GM12878 (cell line): ENCODE measurements at regions not wholly inside any gene's neighbourhood (a gene's known extent, or its start where the extent isn't known, plus 50 kb on each side); places are given as distances from the start of the nearest gene placed in this dataset.

Experiments
- ATAC-seq: fragments of 200-7000 bp; cut with Tn5 transposase; 3 replicates; pipeline ENCODE4 v1.9.1; 2020; ENCODE audit warnings: mild to moderate bottlenecking, moderate library complexity
- BruUV-seq: library from RNA; stranded (reverse); fragments of 400-500 nt; replicated peaks from 2 replicates; lab custom pipeline; 2021; lab: Mats Ljungman, UMichigan
- CTCF ChIA-PET: fragments of 300-600 bp; sonication (Branson Sonifier 250); formaldehyde crosslinking; extraction: SDS; loops from one replicate; lab custom pipeline; 2021; ENCODE audit warnings: inconsistent platforms; lab: Yijun Ruan, JAX
- POLR2A ChIA-PET: fragments of 350-600 bp; formaldehyde crosslinking; extraction: SDS; loops from one replicate; lab custom pipeline; 2021; ENCODE audit warnings: inconsistent platforms; lab: Charles Lee
- RAD21 ChIA-PET: fragments of 300-600 bp; sonication (Branson Sonifier 250); formaldehyde crosslinking; loops from one replicate; lab custom pipeline; 2023; ENCODE audit warnings: antibody characterized with exemption; ENCODE audit not compliant: unreplicated experiment; lab: Charles Lee
- SMC1A ChIA-PET: fragments of 300-600 bp; sonication (Branson Sonifier 250); formaldehyde crosslinking; loops from one replicate; lab custom pipeline; 2023; ENCODE audit not compliant: unreplicated experiment, uncharacterized antibody; lab: Charles Lee
- DNase-seq: peaks from one replicate; pipeline ENCODE4 v3.0.0-alpha.2; 2011; ENCODE audit warnings: low read depth, low spot score
- FAIRE-seq: peaks from 3 replicates; lab custom pipeline; 2011; peaks lifted over from hg19 to GRCh38; lab: Jason Lieb, UNC
- H2AFZ ChIP-seq: 2 replicates; pipeline ENCODE4 v1.6.0; 2011; ENCODE audit warnings: low read depth, low read length, control low read depth; ENCODE audit not compliant: control insufficient read depth
- H3K27ac ChIP-seq: 2 replicates; pipeline ENCODE4 v1.5.1; 2011; ENCODE audit warnings: control low read depth; ENCODE audit not compliant: control insufficient read depth, insufficient read depth
- H3K27me3 ChIP-seq, 2 experiments: replicated peaks in 1 of 2; 2 replicates each; pipeline versions ENCODE4 v1.6.0 to v1.6.1; 2011; ENCODE audit warnings: low read length in 1 of 2; ENCODE audit not compliant: control insufficient read depth in 2 of 2, insufficient read depth in 2 of 2
- H3K36me3 ChIP-seq, 2 experiments: 2 replicates each; pipeline ENCODE4 v1.5.1; 2011; ENCODE audit warnings: low read length in 1 of 2; ENCODE audit not compliant: control insufficient read depth in 2 of 2, insufficient read depth in 2 of 2
- H3K4me1 ChIP-seq: 2 replicates; pipeline ENCODE4 v1.6.1; 2011; ENCODE audit warnings: mild to moderate bottlenecking, low read length, moderate library complexity, mixed read lengths; ENCODE audit not compliant: control insufficient read depth, insufficient read depth
- H3K4me2 ChIP-seq: 2 replicates; pipeline ENCODE4 v1.6.0; 2011; ENCODE audit warnings: control low read depth; ENCODE audit not compliant: control insufficient read depth, insufficient read depth
- H3K4me3 ChIP-seq: fragments of 200-600 bp; sonication (generic); 2 replicates; pipeline ENCODE4 v1.5.1; 2016
- H3K79me2 ChIP-seq: 2 replicates; pipeline ENCODE4 v1.6.0; 2011; ENCODE audit warnings: low read length; ENCODE audit not compliant: control insufficient read depth, insufficient read depth
- H3K9ac ChIP-seq: 2 replicates; pipeline ENCODE4 v1.8.0; 2011; ENCODE audit warnings: low read length, control low read depth, mixed read lengths; ENCODE audit not compliant: control insufficient read depth, insufficient read depth
- H3K9me3 ChIP-seq: replicated peaks from 3 replicates; pipeline ENCODE4 v1.5.1; 2011; ENCODE audit warnings: mild to moderate bottlenecking, low read length; ENCODE audit not compliant: control insufficient read depth, insufficient read depth
- H4K20me1 ChIP-seq: 2 replicates; pipeline ENCODE4 v1.6.0; 2011; ENCODE audit not compliant: control insufficient read depth, insufficient read depth
- BCL11A ChIP-seq: IDR thresholded peaks from 2 replicates; pipeline ENCODE4 v1.6.1; 2011; ENCODE audit warnings: low read depth, low read length
- BMI1 ChIP-seq: fragments of 450-650 bp; IDR thresholded peaks from 2 replicates; pipeline ENCODE4 v1.6.1; 2016; ENCODE audit warnings: mild to moderate bottlenecking, moderate library complexity, borderline replicate concordance
- CREB1 ChIP-seq: IDR thresholded peaks from 2 replicates; pipeline ENCODE4 v1.6.1; 2012; ENCODE audit warnings: low read depth, mild to moderate bottlenecking, inconsistent platforms
- IRF4 ChIP-seq: IDR thresholded peaks from 2 replicates; pipeline ENCODE4 v1.6.1; 2011; ENCODE audit warnings: low read depth, low read length
- KLF5 ChIP-seq: fragments of 450-650 bp; IDR thresholded peaks from 2 replicates; pipeline ENCODE4 v1.6.1; 2014; ENCODE audit warnings: mild to moderate bottlenecking; ENCODE audit not compliant: partially characterized antibody
- MEF2A ChIP-seq: IDR thresholded peaks from 2 replicates; pipeline ENCODE4 v1.6.1; 2011; ENCODE audit warnings: low read depth, mild to moderate bottlenecking, low read length, moderate library complexity; ENCODE audit not compliant: insufficient read depth
- PML ChIP-seq: IDR thresholded peaks from 2 replicates; pipeline ENCODE4 v1.6.1; 2012; ENCODE audit warnings: low read length, inconsistent platforms
- POLR2A ChIP-seq: IDR thresholded peaks from 2 replicates; pipeline ENCODE4 v1.6.1; 2011; ENCODE audit warnings: low read depth, mild to moderate bottlenecking, low read length
- RAD21 ChIP-seq: IDR thresholded peaks from 2 replicates; pipeline ENCODE4 v1.6.1; 2011; ENCODE audit warnings: mild to moderate bottlenecking, low read depth, low read length, moderate library complexity; ENCODE audit not compliant: insufficient read depth
- ZZZ3 ChIP-seq: IDR thresholded peaks from 2 replicates; pipeline ENCODE4 v1.6.1; 2011; ENCODE audit warnings: low read depth; ENCODE audit not compliant: control insufficient read depth, insufficient read length
- WGBS: methylation state at CpG from one replicate; pipeline ENCODE4 v1.1.6; 2016; ENCODE audit warnings: low lambda C conversion rate; ENCODE audit not compliant: insufficient replicate concordance, insufficient coverage; ENCODE audit errors: missing lambda C conversion rate; 5-methylcytosine and 5-hydroxymethylcytosine counted together
- in situ Hi-C: fragments of 300-500 bp; cut with MboI; formaldehyde crosslinking; loops from 9 replicates; pipeline ENCODE4 v1.14.3; 2018; ENCODE audit warnings: mixed read lengths
- intact Hi-C: fragments of 100-400 bp; cut with micrococcal nuclease; formaldehyde crosslinking; loops from one replicate; pipeline ENCODE4 v1.14.2; 2022; ENCODE audit not compliant: unreplicated experiment
- TF ChIP-seq, protein P1 (sequence below): fragments of 450-650 bp; IDR thresholded peaks from 2 replicates; pipeline ENCODE4 v1.6.1; 2018; ENCODE audit warnings: borderline replicate concordance, mild to moderate bottlenecking; ENCODE audit not compliant: partially characterized antibody
- TF ChIP-seq, protein P2 (sequence below): IDR thresholded peaks from 2 replicates; pipeline ENCODE4 v1.6.1; 2011; ENCODE audit warnings: mild to moderate bottlenecking, low read depth, low read length, moderate library complexity; ENCODE audit not compliant: insufficient replicate concordance

DNA sequence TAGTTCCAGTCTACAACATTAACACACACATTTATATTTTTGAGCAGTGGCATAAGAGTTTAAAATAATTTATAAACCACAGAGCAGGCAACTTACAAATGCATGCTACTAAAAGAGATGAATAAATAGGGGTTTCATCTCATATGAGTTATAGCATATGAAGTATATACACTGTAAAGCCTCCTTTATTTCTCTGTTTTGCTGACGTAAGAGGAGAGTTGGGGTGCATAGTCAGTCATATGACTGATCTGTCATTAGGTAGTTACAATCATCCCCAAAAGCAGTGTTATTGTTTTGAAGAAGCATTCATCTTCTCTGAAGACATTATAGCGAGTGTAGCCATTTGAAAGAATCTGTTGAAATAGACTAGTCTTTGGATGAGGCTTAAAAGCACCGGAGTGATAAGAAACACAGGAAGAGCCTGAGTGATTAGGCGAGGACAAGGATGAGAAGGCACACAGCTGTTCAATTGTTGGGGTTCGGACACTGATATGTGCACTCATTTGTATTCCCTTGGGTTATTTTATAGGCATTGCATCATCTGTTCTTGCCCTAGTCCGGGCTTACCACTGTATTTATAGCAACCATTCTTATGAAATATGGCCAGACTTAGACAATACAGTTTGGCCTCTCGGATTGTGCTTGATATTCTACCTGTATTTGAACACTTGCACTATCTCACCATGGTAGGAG is 325.7 kb downstream of the SAMD5 start:
- 17% methylated on average over 7 of the region's 7 CpGs for WGBS
- Histone ChIP-seq H3K9me3 (no peaks in the 10 kb centered on the region), H3K4me2 (no peak overlapping the region), H2AFZ (no peak overlapping the region), H3K4me1 (no peaks in the 10 kb centered on the region), H3K27ac (no peak overlapping the region), H3K4me3 (no peak overlapping the region), H3K9ac (no peak overlapping the region), H3K79me2 (no peaks in the 10 kb centered on the region), H3K27me3 (no peaks in the 10 kb centered on the region), H4K20me1 (no peaks in the 10 kb centered on the region), H3K36me3 (no peaks in the 10 kb centered on the region)
- in situ Hi-C loops = no loop called here
- no peak for ATAC-seq
- ChIA-PET CTCF (no interaction called here), POLR2A (no interaction called here), SMC1A (no interaction called here), RAD21 (no interaction called here)
- no peak for FAIRE-seq
- no TSS peak for BruUV-seq
- DNase-seq = no peak
- intact Hi-C loops = no loop called here
- TF ChIP-seq IRF4 (no peak), POLR2A (no peak)
- TF ChIP-seq, protein P1, sequence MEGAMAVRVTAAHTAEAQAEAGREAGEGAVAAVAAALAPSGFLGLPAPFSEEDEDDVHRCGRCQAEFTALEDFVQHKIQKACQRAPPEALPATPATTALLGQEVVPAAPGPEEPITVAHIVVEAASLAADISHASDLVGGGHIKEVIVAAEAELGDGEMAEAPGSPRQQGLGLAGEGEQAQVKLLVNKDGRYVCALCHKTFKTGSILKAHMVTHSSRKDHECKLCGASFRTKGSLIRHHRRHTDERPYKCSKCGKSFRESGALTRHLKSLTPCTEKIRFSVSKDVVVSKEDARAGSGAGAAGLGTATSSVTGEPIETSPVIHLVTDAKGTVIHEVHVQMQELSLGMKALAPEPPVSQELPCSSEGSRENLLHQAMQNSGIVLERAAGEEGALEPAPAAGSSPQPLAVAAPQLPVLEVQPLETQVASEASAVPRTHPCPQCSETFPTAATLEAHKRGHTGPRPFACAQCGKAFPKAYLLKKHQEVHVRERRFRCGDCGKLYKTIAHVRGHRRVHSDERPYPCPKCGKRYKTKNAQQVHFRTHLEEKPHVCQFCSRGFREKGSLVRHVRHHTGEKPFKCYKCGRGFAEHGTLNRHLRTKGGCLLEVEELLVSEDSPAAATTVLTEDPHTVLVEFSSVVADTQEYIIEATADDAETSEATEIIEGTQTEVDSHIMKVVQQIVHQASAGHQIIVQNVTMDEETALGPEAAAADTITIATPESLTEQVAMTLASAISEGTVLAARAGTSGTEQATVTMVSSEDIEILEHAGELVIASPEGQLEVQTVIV = no peak
- TF ChIP-seq, all 136 proteins: peak for 0

DNA sequence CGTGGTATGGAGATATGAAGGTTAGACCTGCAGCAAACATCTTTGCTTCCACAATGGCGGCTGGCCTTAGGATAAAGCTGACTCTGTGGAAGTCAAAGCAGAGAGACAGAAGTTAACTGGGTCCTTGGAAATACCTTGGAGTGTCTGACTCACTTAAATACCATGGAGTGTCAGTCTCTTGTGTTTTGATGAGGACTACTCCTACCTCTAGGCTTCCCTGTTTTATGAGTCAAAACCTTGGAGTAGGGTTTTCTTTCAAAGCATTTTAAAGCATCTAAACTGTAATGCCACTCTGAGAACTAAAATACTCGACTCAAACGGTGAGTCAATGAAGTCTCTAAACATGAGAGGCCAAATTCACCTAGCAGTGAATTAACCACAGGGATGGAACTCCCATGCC is 329.1 kb downstream of the SAMD5 start:
- H4K20me1 ChIP-seq = no peaks in the 10 kb centered on the region
- WGBS = 1% methylated on average over 4 of the region's 4 CpGs
- H3K27me3 ChIP-seq = no peaks in the 10 kb centered on the region
- H3K79me2 ChIP-seq = no peaks in the 10 kb centered on the region
- DNase-seq = no peak
- H2AFZ ChIP-seq = no peak overlapping the region
- POLR2A ChIA-PET = no interaction called here
- intact Hi-C loops = no loop called here
- no peaks in the 10 kb centered on the region for H3K36me3 ChIP-seq
- SMC1A ChIA-PET = no interaction called here
- no peaks in the 10 kb centered on the region for H3K4me1 ChIP-seq
- no peak for ATAC-seq
- H3K4me2 ChIP-seq = no peak overlapping the region
- in situ Hi-C loops = no loop called here
- no peaks in the 10 kb centered on the region for H3K9me3 ChIP-seq
- RAD21 ChIA-PET = no interaction called here
- no peak for FAIRE-seq
- no peak overlapping the region for H3K9ac ChIP-seq
- CTCF ChIA-PET = no interaction called here
- H3K4me3 ChIP-seq = no peak overlapping the region
- TF ChIP-seq, protein P2, sequence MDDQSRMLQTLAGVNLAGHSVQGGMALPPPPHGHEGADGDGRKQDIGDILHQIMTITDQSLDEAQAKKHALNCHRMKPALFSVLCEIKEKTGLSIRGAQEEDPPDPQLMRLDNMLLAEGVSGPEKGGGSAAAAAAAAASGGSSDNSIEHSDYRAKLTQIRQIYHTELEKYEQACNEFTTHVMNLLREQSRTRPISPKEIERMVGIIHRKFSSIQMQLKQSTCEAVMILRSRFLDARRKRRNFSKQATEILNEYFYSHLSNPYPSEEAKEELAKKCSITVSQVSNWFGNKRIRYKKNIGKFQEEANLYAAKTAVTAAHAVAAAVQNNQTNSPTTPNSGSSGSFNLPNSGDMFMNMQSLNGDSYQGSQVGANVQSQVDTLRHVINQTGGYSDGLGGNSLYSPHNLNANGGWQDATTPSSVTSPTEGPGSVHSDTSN = no peak
- TF ChIP-seq BMI1 (no peak), CREB1 (no peak), IRF4 (no peak), BCL11A (no peak), KLF5 (no peak), PML (no peak), RAD21 (no peak), MEF2A (no peak), ZZZ3 (no peak)
- TF ChIP-seq, all 136 proteins: peak for 0
- no TSS peak for BruUV-seq
- H3K27ac ChIP-seq = no peak overlapping the region
